GM12874 (cell line): ENCODE measurements at regions not wholly inside any gene's neighbourhood (a gene's known extent, or its start where the extent isn't known, plus 50 kb on each side); places are given as distances from the start of the nearest gene placed in this dataset.

Source experiments
- TF ChIP-seq, protein P1 (sequence below): IDR thresholded peaks from 2 replicates; pipeline ENCODE4 v1.5.1; 2011; ENCODE audit warnings: low read depth, mild to moderate bottlenecking, control low read depth, low read length, moderate library complexity; ENCODE audit not compliant: insufficient read depth

- TF ChIP-seq, protein P1, sequence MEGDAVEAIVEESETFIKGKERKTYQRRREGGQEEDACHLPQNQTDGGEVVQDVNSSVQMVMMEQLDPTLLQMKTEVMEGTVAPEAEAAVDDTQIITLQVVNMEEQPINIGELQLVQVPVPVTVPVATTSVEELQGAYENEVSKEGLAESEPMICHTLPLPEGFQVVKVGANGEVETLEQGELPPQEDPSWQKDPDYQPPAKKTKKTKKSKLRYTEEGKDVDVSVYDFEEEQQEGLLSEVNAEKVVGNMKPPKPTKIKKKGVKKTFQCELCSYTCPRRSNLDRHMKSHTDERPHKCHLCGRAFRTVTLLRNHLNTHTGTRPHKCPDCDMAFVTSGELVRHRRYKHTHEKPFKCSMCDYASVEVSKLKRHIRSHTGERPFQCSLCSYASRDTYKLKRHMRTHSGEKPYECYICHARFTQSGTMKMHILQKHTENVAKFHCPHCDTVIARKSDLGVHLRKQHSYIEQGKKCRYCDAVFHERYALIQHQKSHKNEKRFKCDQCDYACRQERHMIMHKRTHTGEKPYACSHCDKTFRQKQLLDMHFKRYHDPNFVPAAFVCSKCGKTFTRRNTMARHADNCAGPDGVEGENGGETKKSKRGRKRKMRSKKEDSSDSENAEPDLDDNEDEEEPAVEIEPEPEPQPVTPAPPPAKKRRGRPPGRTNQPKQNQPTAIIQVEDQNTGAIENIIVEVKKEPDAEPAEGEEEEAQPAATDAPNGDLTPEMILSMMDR, result no peak
These were observed 393.8 kb downstream of the SLITRK6 start for GRCh38 chr13:85405316-85405897.

DNA sequence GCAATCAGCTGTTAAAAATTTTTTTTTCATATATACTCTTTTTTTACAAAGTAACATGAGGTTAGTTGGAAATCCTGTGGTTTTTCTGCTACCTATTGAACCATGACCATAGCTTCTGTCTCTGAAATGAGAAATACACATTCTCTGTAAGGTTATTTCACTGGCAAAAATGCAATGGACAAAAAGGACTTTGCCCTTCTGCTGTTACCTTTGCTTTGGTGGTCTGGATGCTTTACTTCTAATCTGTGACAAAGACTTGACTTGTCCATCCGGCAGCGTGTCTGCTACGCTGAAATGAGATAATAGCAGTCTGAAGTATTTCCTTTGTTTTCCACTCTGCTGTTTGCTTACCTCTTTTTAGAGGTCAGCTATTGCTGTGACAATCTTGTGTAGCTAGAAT is 412.8 kb downstream of the SLITRK6 start:
- TF ChIP-seq, protein P1, result no peak

- TF ChIP-seq, protein P1, result no peak
These were observed 415.9 kb downstream of the SLITRK6 start for GRCh38 chr13:85383291-85383690.

GRCh38 chr13:85381082-85381481 is 418.1 kb downstream of the SLITRK6 start:
- TF ChIP-seq, protein P1, result no peak

GRCh38 chr13:85379991-85380390 is 419.2 kb downstream of the SLITRK6 start:
- TF ChIP-seq, protein P1, result no peak

DNA sequence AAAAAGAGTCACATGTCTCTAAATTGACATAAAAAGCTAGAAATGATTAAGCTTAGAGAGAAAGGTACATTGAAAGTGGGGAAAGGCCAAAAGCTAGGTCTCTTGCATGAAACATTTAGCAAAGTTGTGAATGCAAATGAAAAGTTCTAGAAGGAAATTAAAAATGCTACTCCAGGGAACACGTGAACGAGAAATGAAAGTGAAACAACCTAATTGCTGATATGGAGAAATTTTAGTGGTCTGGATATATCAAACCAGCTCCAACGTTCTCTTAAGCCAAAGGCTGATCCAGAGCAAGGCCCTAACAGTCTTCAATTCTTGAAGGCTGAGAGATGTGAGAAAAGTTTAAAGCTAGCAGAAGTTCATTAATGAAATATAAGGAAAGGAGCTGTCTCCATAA is 419.8 kb downstream of the SLITRK6 start:
- TF ChIP-seq, protein P1, result no peak

- TF ChIP-seq, protein P1, result no peak
These were observed 421.4 kb downstream of the SLITRK6 start for GRCh38 chr13:85377783-85378182.

DNA sequence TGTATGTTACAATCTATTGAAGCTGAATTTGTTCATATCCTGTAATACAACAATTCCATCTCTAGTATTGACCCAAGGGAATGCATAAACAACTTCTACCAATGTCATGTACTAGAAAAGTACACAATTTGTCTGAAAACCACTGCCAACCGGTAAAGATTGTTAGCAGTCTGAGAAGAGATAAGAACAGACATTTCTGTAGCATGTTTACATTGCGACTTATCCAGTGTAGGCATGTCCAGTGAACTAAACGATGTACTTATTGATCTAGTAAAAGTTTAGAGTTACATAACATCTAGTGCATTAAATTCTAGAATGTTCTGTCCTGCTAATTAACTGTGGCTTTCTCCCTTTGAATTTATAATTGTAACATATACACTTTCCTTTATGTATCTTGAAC is 425.9 kb downstream of the SLITRK6 start:
- TF ChIP-seq, protein P1, result no peak
